Hematopoietic multipotent progenitor cell treated with erythropoietin and hydrocortisone succinate and interleukin-3 and kit ligand, for 8 days (in vitro differentiated cells): ENCODE measurements at regions not wholly inside any gene's neighbourhood (a gene's known extent, or its start where the extent isn't known, plus 50 kb on each side); places are given as distances from the start of the nearest gene placed in this dataset.
"Not testable (repeated sequence)": the region's sequence is repeated elsewhere in the genome, so short reads cannot be mapped to it uniquely, and the experiment has no call there.

Source experiments
- DNase-seq: peaks from one replicate; pipeline ENCODE4 v3.0.0-alpha.2; 2015

DNA sequence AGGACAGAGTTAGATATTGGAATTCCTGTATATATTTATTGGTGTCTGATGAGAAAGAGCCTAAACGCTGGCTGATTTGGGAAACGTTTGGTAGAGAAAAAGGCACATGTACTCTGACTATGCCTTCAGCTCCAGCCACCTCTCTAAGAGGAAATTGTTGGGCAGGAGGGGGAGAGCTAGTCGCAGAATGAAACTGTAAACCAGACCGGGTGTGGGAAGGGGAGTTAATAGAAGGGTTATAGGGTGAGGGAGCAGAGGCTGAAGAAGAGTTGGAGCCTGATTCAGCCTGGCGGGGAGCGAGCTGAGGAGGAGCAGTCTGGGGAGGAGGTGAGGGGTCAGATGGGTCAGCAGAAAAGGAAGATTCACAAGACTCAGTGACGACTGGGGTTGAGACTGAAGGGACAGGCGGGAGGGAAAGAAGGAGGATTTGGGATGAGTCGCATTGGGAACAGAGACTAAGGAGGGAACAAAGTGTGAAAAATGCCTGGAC lies 54.2 kb upstream of the RHOU start:
- DNase-seq, result not testable (repeated sequence)

DNA sequence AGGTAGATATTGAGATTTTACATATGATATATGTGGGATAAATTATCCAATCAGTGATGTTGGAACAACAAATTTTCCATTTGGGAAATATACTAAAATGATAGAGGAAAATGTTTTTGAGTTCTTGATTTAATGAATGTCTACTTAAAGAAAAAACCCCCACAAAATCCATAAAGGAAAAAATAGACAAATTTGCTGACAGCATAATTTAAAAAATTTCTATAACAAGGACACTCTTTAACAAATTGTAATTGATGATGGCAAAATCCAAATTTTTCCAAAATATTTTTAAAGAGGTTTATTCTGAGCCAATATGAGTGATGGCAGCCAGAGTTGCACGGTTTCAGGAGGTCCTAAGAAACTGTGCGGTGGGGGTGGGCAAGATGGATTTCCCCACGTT lies 51.9 kb upstream of the RHOU start:
- DNase-seq, result no peak

DNA sequence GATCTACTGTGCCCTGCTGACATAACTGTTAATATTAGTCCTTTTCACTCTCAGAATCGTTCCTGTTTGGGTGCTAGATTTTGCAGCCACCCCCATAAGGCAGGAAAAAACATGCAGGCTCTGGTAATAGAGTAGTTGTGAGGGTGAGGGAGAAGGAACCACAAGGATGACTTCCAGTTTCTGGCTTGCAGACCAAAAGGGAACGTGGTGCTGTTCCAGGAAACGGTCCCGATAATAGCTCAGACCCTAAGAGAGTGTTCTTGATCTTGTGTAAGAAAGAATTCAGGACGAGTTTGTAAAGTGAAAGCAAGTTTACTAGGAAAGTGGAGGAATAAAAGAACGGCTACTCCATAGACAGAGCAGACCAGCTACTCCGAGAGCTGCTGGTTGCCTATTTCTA lies 50.7 kb upstream of the RHOU start:
- no peak for DNase-seq

DNA sequence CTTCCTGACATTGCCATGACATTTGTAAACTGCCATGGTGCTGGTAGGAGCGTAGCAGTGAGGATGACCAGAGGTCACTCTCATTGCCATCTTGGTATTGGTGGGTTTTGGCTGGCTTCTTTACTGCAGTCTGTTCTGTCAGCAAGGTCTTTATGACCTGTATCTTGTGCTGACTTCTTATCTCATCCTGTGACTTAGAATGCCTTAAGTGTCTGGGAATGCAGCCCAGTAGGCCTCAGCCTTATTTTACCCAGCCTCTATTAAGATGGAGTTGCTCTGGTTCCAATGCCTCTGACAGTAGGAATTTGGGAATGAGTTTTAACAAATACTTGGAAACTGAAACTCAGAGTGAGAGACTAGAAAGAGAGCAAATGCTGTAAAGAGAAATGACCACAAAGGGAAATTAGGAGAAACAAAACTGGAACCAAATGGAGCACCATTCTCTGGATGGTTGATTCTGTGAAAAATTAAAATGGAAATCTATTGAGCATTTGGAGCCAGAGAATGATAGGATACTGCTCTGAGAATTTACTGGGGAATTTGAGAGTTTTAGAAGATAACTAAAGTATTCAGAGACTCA lies 50.1 kb upstream of the RHOU start:
- no peak for DNase-seq
